Kidney (tissue), 13 donors: ENCODE measurements at regions not wholly inside any gene's neighbourhood (a gene's known extent, or its start where the extent isn't known, plus 50 kb on each side); places are given as distances from the start of the nearest gene placed in this dataset.

Source experiments
- DNase-seq, 5 donors: peaks; one replicate each; pipeline ENCODE4 v3.0.0-alpha.2; 2013 to 2020
- FAIRE-seq: peaks from 2 replicates; lab custom pipeline; 2012; peaks lifted over from hg19 to GRCh38; lab: Jason Lieb, UNC
- H3K27ac ChIP-seq, 2 donors: one replicate each; pipeline ENCODE4 v1.7.0; 2013; ENCODE audit warnings: low read depth in 2 of 2, low read length in 2 of 2, inconsistent platforms in 1 of 2
- H3K27me3 ChIP-seq: one replicate; pipeline ENCODE4 v1.7.1; 2013; ENCODE audit warnings: low read length, inconsistent platforms; ENCODE audit not compliant: control insufficient read depth, insufficient read depth
- H3K36me3 ChIP-seq, 3 donors: one replicate each; pipeline versions ENCODE4 v1.7.0 to v1.7.1; 2013; ENCODE audit warnings: low read length in 3 of 3, control low read depth in 1 of 3, inconsistent platforms in 1 of 3; ENCODE audit not compliant: insufficient read depth in 3 of 3, control insufficient read depth in 2 of 3
- H3K4me1 ChIP-seq, 3 donors: one replicate each; pipeline versions ENCODE4 v1.7.0 to v1.7.1; 2013; ENCODE audit warnings: low read length in 3 of 3, inconsistent platforms in 1 of 3, low read depth in 1 of 3; ENCODE audit not compliant: control insufficient read depth in 2 of 3, insufficient read depth in 2 of 3
- H3K4me3 ChIP-seq, 3 donors: one replicate each; pipeline versions ENCODE4 v1.7.0 to v1.8.1; 2013; ENCODE audit warnings: low read length in 3 of 3, control low read depth in 1 of 3, inconsistent platforms in 1 of 3
- H3K9ac ChIP-seq, 3 donors: one replicate each; pipeline versions ENCODE4 v1.7.0 to v1.7.1; 2013; ENCODE audit warnings: low read length in 3 of 3, control low read depth in 1 of 3, inconsistent platforms in 1 of 3
- H3K9me3 ChIP-seq, 3 donors: one replicate each; pipeline versions ENCODE4 v1.7.0 to v1.7.1; 2013; ENCODE audit warnings: low read length in 3 of 3, control low read depth in 1 of 3, inconsistent platforms in 1 of 3; ENCODE audit not compliant: control insufficient read depth in 2 of 3, insufficient read depth in 1 of 3
- intact Hi-C: fragments of 100-400 bp; cut with DNase I; formaldehyde crosslinking; loops from one replicate; pipeline ENCODE4 v1.11.1; 2022
- TF ChIP-seq, protein P1 (sequence below): IDR thresholded peaks from 3 replicates; pipeline ENCODE4 v1.5.1; 2012; ENCODE audit warnings: mild to moderate bottlenecking, moderate library complexity, borderline replicate concordance; ENCODE audit not compliant: insufficient read depth; ENCODE audit errors: extremely low read depth
- donor health status: control.
- donor health status: control.
- donor health status: control.
- donor health status: control.
- donor health status: control.
- donor health status: DM: yes; HTN: yes; CAD: no.
- donor health status: Normal renal cell carcinoma (clear cell type).

DNA sequence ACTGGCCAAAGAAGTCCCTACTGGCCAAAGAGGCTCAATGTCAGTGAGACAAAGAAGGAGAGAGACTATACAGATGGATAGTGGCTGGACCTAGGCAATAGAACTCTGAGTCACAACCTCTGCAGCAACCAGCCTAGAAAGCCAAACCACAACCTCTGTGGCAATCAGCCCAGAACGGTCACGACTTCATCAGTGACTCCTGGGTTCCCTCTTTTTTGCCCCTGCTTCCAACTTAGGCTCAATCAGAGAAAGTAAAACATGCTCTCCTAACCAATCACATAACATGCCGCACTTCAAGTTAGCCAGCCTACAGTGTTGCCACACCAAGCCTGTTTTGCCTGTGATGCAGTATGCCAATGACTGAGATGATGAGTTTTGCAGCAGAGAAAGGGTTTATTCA is 203.4 kb downstream of the ANAPC10 start:
- no peaks in the 10 kb centered on the region for H3K36me3 ChIP-seq
- FAIRE-seq (no peak), DNase-seq (no peak)
- H3K4me1 ChIP-seq, result no peaks in the 10 kb centered on the region
- no peaks in the 10 kb centered on the region for H3K27me3 ChIP-seq
- no peak overlapping the region for H3K9ac ChIP-seq
- no peak overlapping the region for H3K27ac ChIP-seq
- intact Hi-C loops, result no loop called here
- H3K4me3 ChIP-seq, result no peak overlapping the region
- TF ChIP-seq, protein P1, sequence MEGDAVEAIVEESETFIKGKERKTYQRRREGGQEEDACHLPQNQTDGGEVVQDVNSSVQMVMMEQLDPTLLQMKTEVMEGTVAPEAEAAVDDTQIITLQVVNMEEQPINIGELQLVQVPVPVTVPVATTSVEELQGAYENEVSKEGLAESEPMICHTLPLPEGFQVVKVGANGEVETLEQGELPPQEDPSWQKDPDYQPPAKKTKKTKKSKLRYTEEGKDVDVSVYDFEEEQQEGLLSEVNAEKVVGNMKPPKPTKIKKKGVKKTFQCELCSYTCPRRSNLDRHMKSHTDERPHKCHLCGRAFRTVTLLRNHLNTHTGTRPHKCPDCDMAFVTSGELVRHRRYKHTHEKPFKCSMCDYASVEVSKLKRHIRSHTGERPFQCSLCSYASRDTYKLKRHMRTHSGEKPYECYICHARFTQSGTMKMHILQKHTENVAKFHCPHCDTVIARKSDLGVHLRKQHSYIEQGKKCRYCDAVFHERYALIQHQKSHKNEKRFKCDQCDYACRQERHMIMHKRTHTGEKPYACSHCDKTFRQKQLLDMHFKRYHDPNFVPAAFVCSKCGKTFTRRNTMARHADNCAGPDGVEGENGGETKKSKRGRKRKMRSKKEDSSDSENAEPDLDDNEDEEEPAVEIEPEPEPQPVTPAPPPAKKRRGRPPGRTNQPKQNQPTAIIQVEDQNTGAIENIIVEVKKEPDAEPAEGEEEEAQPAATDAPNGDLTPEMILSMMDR, result no peak
- no peaks in the 10 kb centered on the region for H3K9me3 ChIP-seq

DNA sequence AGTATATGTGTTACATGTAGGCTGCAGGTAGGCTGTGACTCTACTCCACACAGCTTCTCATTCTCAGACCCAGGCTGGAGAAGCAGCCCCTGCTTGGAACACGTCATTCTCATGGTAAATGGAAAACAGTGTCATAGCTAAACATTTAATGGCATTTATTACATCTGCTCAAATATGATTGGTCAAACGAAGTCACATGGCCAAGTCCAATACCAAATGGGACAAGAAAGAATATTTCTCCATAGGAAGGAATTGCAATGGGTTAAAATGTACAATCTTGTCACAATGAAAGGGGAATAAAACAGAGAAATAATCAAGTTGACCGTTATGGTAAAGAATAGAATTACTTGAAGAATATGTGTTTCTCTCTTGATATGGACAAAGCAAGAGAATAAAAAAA is 198.6 kb downstream of the ANAPC10 start:
- Histone ChIP-seq H3K4me1 (no peaks in the 10 kb centered on the region), H3K9me3 (no peaks in the 10 kb centered on the region), H3K36me3 (no peaks in the 10 kb centered on the region), H3K27ac (no peak overlapping the region), H3K27me3 (no peaks in the 10 kb centered on the region), H3K9ac (no peak overlapping the region), H3K4me3 (no peak overlapping the region)
- FAIRE-seq (no peak), DNase-seq (no peak)
- intact Hi-C loops, result no loop called here
- TF ChIP-seq, protein P1, result no peak

DNA sequence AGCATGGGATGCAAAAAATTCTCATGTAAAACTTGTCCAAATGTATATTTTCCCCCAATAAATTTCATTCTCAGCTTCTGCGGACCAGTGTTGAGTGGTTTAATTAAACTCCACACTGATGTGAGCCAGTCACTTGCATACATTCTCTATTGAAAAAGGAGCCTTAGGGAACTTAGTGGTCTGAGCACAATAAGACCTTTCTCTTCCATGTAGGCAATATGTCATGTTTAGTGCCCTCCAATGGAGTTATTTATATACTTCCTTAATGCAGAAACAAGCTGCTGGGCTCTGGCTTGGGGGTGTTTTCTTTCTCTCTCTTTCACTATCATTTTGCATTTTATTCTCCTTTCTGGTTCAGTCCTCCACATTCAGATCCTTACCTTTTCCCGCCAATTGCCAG is 196.9 kb downstream of the ANAPC10 start:
- Histone ChIP-seq H3K27ac (no peak overlapping the region), H3K27me3 (no peaks in the 10 kb centered on the region), H3K36me3 (no peaks in the 10 kb centered on the region), H3K4me1 (no peaks in the 10 kb centered on the region), H3K4me3 (no peak overlapping the region), H3K9ac (no peak overlapping the region), H3K9me3 (no peaks in the 10 kb centered on the region)
- intact Hi-C loops, result no loop called here
- TF ChIP-seq, protein P1, result no peak
- FAIRE-seq (no peak), DNase-seq (peak in 1 of 5 donors; percentile 3)

DNA sequence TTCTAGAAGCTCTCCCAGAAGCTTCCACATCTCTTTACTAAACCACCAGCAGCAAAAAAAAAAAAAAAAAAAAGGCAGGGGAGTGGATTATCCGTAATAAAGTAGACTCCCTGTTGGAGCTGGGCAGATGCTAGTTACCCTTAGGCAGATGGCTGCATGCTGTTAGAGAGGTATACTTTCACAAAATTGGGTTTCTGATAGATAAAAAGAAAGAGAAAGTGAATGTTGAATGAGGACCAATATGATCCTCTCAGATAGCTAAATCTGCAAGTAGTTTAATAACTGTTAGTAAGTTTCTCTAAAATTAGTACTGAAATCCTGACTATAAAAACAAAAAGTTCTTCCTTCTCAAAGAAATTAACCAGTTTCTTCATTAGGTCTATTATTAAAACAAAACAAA is 195.4 kb downstream of the ANAPC10 start:
- Histone ChIP-seq H3K4me3 (no peak overlapping the region), H3K9me3 (no peaks in the 10 kb centered on the region), H3K36me3 (no peaks in the 10 kb centered on the region), H3K4me1 (no peaks in the 10 kb centered on the region), H3K27ac (no peak overlapping the region), H3K9ac (no peak overlapping the region), H3K27me3 (no peaks in the 10 kb centered on the region)
- intact Hi-C loops, result no loop called here
- no peak for DNase-seq
- FAIRE-seq, result no peak
- TF ChIP-seq, protein P1, result no peak
